ENCODE measurements at regions not wholly inside any gene's neighbourhood (a gene's known extent, or its start where the extent isn't known, plus 50 kb on each side); places are given as distances from the start of the nearest gene placed in this dataset.

DNA sequence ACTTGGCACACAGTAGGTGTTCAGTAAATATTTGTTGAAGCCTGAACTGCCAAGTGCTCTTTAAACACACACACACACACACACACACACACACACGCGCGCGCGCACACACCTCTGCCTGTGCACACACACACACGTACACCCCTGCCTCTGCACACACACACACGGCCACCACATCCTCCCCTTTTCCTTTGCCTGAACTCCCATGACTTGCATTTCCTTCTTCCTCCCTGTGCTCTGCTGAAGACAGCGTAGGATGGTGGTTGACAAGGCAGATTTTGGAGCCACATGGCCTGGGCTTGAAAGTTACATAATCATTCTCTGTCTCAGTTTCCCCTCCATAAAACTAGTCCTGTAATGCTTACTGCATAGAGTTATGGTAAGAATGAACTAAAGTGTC, 712.3 kb downstream of the PTPRU start:
- DNase-seq, result no peak

DNA sequence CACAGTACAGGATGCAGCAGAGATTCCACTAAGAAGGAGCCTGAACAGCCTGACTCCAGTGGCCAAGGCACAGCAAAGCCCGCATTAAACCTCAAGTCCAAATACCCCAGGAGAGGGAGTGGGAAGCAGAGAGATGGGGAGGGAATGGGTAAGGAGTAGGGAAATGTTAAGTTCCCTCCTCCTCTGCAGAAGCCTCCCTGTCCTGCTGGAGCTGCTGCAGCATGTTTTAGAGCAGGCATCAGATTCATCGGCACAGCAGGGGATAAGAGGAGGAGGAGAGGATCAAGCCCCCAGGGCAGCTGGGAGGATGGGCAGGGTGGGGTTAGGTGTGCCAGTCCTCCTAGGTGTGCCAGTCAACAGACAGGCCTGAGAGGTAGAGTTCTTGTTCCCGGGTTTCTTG, 709.7 kb downstream of the PTPRU start:
- H3K4me1 Mint-ChIP-seq (ENCODE audit: low read depth), result no peaks in the 10 kb centered on the region
- ATAC-seq (no peak), DNase-seq (no peak)
- peaks cover 17% of the 10 kb centered on the region for H3K27me3 Mint-ChIP-seq (ENCODE audit: low read depth)
- no peaks in the 10 kb centered on the region for H3K9me3 Mint-ChIP-seq
- no peaks in the 10 kb centered on the region for H3K36me3 Mint-ChIP-seq (ENCODE audit: insufficient read depth)
- H3K4me3 Mint-ChIP-seq, result no peak overlapping the region

More for the DNA sequence above, 712.3 kb downstream of the PTPRU start:
- no peak for ATAC-seq
- Mint-ChIP-seq H3K9me3 (no peaks in the 10 kb centered on the region), H3K27me3 (ENCODE audit: low read depth) (peaks cover 20% of the 10 kb centered on the region), H3K4me1 (ENCODE audit: low read depth) (no peaks in the 10 kb centered on the region), H3K4me3 (no peak overlapping the region), H3K36me3 (ENCODE audit: insufficient read depth) (no peaks in the 10 kb centered on the region)

- Mint-ChIP-seq H3K36me3 (ENCODE audit: insufficient read depth) (no peaks in the 10 kb centered on the region), H3K4me3 (no peak overlapping the region), H3K4me1 (ENCODE audit: low read depth) (no peaks in the 10 kb centered on the region), H3K27me3 (ENCODE audit: low read depth) (peaks cover 17% of the 10 kb centered on the region), H3K9me3 (no peaks in the 10 kb centered on the region)
- no peak for DNase-seq
- no peak for ATAC-seq
These were observed 709.1 kb downstream of the PTPRU start for GRCh38 chr1:29945426-29945825.

DNA sequence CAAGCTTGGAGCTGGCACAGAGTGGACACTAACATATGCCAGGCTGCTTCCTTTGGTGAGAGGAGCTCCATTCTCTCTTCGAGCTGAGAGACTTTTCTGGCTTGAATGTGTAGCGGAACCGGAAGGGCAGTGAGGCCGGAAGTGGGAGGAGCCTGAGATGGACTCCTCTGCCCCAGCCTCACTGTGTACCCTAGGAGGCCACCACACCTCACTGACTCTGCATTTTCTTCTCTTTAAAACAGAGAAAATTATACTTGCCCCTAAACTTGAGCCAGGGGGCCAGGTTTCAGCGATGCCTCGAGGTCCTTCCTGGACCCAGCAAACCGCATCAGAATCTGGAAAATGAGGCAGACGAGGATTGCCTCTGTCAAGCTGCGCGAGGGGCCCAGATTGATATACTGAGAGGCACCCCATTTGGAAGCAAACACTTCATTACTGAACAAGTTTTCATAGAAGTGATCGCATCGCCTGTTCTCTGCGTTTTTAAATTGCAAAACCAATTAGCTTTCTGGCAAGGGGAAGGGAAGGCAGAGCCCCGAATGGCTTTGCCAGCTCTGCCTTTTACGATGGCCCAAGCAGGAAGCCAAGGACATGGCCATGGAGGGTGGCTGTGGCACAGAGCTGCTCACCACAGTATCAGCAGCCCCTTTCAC, 708.1 kb downstream of the PTPRU start:
- DNase-seq (no peak), ATAC-seq (no peak)
- H3K27me3 Mint-ChIP-seq (ENCODE audit: low read depth), result peaks cover 20% of the 10 kb centered on the region
- no peak overlapping the region for H3K4me3 Mint-ChIP-seq
- H3K4me1 Mint-ChIP-seq (ENCODE audit: low read depth), result no peaks in the 10 kb centered on the region
- no peaks in the 10 kb centered on the region for H3K36me3 Mint-ChIP-seq (ENCODE audit: insufficient read depth)
- no peaks in the 10 kb centered on the region for H3K9me3 Mint-ChIP-seq

DNA sequence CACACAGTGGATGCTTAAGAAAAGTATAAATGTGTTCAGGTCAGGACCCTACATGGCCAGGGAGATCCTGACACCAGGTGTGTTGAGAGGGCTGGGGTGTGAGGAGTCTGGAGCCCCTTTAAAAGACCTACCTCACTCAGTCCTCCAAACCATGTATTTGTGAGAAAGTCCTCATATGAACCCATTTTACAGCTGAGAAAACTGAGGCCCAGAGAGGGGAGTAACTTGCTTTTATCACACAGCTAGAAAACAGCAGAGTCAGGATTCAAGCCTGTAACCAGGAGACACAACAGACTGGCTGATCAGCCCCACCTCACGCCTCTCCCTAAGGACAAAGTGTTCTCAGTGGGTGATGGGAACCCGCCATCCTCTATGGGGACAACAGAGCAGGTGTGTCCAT, 706.7 kb downstream of the PTPRU start:
- Mint-ChIP-seq H3K36me3 (ENCODE audit: insufficient read depth) (no peaks in the 10 kb centered on the region), H3K9me3 (no peaks in the 10 kb centered on the region), H3K4me1 (ENCODE audit: low read depth) (no peaks in the 10 kb centered on the region), H3K4me3 (no peak overlapping the region), H3K27me3 (ENCODE audit: low read depth) (peaks cover 12% of the 10 kb centered on the region)
- DNase-seq (no peak), ATAC-seq (no peak)

DNA sequence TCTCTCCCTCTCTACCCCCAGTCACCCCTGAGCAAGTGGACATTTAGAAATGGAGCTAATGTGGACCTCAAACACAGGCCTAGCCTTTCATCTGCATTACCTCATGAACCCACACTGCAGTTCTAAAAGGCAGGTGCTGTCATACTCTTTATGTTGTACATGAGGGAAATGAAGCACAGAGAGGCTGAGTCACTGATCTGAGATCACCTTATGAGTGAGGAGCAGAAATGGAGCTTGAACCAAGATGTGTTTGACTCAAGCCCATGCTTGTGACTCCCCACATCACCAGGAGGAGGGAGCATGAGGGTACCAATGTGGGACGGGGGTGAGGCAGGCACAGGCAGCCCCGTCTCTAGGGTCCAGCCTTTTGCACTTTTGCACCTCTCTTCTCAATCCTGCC, 702.8 kb downstream of the PTPRU start:
- Mint-ChIP-seq H3K27me3 (ENCODE audit: low read depth) (peaks cover 3% of the 10 kb centered on the region), H3K4me1 (ENCODE audit: low read depth) (no peaks in the 10 kb centered on the region), H3K36me3 (ENCODE audit: insufficient read depth) (no peaks in the 10 kb centered on the region), H3K4me3 (no peak overlapping the region), H3K9me3 (no peaks in the 10 kb centered on the region)
- ATAC-seq, result no peak
- no peak for DNase-seq

DNA sequence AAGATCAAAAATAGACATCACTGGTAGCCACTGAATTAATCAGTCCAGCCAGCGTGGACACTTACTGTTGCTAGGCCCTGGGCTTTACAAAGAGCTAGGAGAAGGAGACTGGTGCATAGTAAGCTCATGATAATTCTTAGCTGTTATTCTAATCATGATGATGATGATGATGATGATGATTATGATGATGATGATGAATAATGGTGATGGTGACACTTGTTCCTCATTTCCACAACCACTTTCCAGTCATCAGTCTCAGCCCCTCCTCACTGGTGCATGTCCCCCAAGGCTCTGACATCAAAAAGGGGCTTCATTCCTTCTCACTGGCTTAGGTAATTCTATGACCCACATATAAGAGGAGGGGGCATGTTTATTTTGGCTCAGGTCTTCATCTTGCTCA, 701.0 kb downstream of the PTPRU start:
- no peak overlapping the region for H3K4me3 Mint-ChIP-seq
- peaks cover 10% of the 10 kb centered on the region for H3K27me3 Mint-ChIP-seq (ENCODE audit: low read depth)
- ATAC-seq, result no peak
- no peaks in the 10 kb centered on the region for H3K4me1 Mint-ChIP-seq (ENCODE audit: low read depth)
- DNase-seq, result no peak
- H3K36me3 Mint-ChIP-seq (ENCODE audit: insufficient read depth), result no peaks in the 10 kb centered on the region
- H3K9me3 Mint-ChIP-seq, result no peaks in the 10 kb centered on the region

DNA sequence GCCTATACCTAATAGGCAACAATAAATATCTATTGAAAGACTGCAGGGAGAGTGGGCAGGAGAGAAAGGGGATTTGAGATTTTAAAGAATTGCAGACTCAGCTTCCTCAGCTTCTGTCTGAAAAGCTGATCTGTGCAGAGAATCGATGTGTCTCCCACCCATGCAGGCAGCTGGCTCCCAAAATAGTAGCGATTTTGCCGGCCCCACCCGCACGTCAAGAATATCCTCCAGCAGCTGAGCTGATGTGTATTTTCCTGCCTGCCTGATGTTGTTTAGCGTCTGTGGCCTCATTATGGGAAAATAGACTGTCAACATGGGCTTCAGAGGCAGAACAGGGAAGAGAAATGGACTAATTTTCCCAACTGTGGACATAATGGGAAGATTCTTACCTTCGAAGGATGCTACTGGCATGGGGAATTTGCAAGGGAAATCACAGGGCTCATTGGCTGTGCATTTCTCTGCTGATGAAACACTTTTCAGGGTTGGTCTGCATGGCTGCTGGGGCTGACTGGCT, 699.8 kb downstream of the PTPRU start:
- Mint-ChIP-seq H3K4me3 (no peak overlapping the region), H3K9me3 (no peaks in the 10 kb centered on the region), H3K36me3 (ENCODE audit: insufficient read depth) (no peaks in the 10 kb centered on the region), H3K27me3 (ENCODE audit: low read depth) (peaks cover 21% of the 10 kb centered on the region), H3K4me1 (ENCODE audit: low read depth) (no peaks in the 10 kb centered on the region)
- ATAC-seq, result no peak
- no peak for DNase-seq

GRCh38 chr1:29934255-29934772, 698.0 kb downstream of the PTPRU start:
- H3K4me3 Mint-ChIP-seq, result no peak overlapping the region
- H3K27me3 Mint-ChIP-seq (ENCODE audit: low read depth), result peaks cover 19% of the 10 kb centered on the region
- DNase-seq, result no peak
- ATAC-seq, result no peak
- no peaks in the 10 kb centered on the region for H3K9me3 Mint-ChIP-seq
- H3K4me1 Mint-ChIP-seq (ENCODE audit: low read depth), result no peaks in the 10 kb centered on the region
- no peaks in the 10 kb centered on the region for H3K36me3 Mint-ChIP-seq (ENCODE audit: insufficient read depth)

- ATAC-seq, result no peak
- Mint-ChIP-seq H3K36me3 (ENCODE audit: insufficient read depth) (no peaks in the 10 kb centered on the region), H3K4me3 (no peak overlapping the region), H3K27me3 (ENCODE audit: low read depth) (peaks cover 19% of the 10 kb centered on the region), H3K9me3 (no peaks in the 10 kb centered on the region), H3K4me1 (ENCODE audit: low read depth) (no peaks in the 10 kb centered on the region)
- no peak for DNase-seq
These were observed 696.7 kb downstream of the PTPRU start for GRCh38 chr1:29933067-29933466.

GRCh38 chr1:29932626-29933025, 696.3 kb downstream of the PTPRU start:
- H3K27me3 Mint-ChIP-seq (ENCODE audit: low read depth), result peaks cover 19% of the 10 kb centered on the region
- DNase-seq, result no peak
- H3K4me1 Mint-ChIP-seq (ENCODE audit: low read depth), result no peaks in the 10 kb centered on the region
- ATAC-seq, result no peak
- no peaks in the 10 kb centered on the region for H3K9me3 Mint-ChIP-seq
- H3K36me3 Mint-ChIP-seq (ENCODE audit: insufficient read depth), result no peaks in the 10 kb centered on the region
- no peak overlapping the region for H3K4me3 Mint-ChIP-seq

- Mint-ChIP-seq H3K36me3 (ENCODE audit: insufficient read depth) (no peaks in the 10 kb centered on the region), H3K9me3 (no peaks in the 10 kb centered on the region), H3K4me3 (no peak overlapping the region), H3K27me3 (ENCODE audit: low read depth) (peaks cover 19% of the 10 kb centered on the region), H3K4me1 (ENCODE audit: low read depth) (no peaks in the 10 kb centered on the region)
- DNase-seq (no peak), ATAC-seq (no peak)
These were observed 695.3 kb downstream of the PTPRU start for GRCh38 chr1:29931477-29932175.

DNA sequence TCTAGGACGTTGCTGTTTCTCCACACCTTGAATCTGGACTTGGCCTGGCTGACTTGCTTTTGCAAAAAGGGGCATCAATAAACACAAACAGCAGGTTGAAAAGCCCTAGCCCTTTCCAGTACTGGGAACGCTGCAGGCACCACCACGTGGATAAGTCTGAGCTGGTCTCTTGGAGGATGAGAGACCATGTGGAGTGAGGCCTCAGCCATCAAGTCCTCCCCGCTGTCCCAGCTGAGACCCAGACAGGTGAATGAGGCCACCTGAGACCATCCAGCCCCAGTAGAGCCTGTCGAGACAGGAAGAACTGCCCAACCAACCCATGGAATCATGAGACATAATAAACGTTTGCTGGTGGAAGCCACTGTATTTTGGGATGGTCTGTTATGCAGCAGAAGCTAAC, 688.7 kb downstream of the PTPRU start:
- Mint-ChIP-seq H3K9me3 (no peaks in the 10 kb centered on the region), H3K4me3 (no peak overlapping the region), H3K27me3 (ENCODE audit: low read depth) (peaks cover 7% of the 10 kb centered on the region), H3K36me3 (ENCODE audit: insufficient read depth) (no peaks in the 10 kb centered on the region), H3K4me1 (ENCODE audit: low read depth) (no peaks in the 10 kb centered on the region)
- ATAC-seq (no peak), DNase-seq (no peak)

- H3K27me3 Mint-ChIP-seq (ENCODE audit: low read depth), result peaks cover 7% of the 10 kb centered on the region
- DNase-seq (no peak), ATAC-seq (no peak)
- no peak overlapping the region for H3K4me3 Mint-ChIP-seq
- no peaks in the 10 kb centered on the region for H3K4me1 Mint-ChIP-seq (ENCODE audit: low read depth)
- H3K9me3 Mint-ChIP-seq, result no peaks in the 10 kb centered on the region
- H3K36me3 Mint-ChIP-seq (ENCODE audit: insufficient read depth), result no peaks in the 10 kb centered on the region
These were observed 687.7 kb downstream of the PTPRU start for GRCh38 chr1:29924017-29924431.

DNA sequence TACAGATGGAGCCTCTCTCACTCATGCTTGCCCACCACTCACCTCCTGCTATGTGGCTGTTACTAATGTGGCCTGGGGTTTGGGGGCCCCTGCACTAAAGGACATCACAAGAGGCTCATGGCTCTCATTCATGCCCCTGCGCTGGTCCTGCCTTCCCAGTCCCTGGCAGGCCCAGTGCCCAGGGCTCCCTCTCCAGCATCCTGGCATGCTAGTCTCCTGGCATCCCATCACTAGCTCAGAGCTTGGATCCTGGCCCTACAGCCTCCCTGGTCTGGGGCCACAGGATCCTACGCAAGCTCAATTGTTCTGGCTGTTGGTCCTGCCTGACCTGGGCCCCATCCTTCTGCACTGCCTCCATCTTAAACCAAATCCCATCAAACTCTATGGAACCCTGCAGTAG, 685.4 kb downstream of the PTPRU start:
- Mint-ChIP-seq H3K4me3 (no peak overlapping the region), H3K27me3 (ENCODE audit: low read depth) (peaks cover 7% of the 10 kb centered on the region), H3K4me1 (ENCODE audit: low read depth) (no peaks in the 10 kb centered on the region), H3K9me3 (no peaks in the 10 kb centered on the region), H3K36me3 (ENCODE audit: insufficient read depth) (no peaks in the 10 kb centered on the region)
- DNase-seq (no peak), ATAC-seq (no peak)

Data from activated T-cell treated with anti-CD3 and anti-CD28 coated beads, Interleukin-2, amount 50 U/mL, for 4 hours (primary cell).